AG10803 (cell line): ENCODE measurements at regions not wholly inside any gene's neighbourhood (a gene's known extent, or its start where the extent isn't known, plus 50 kb on each side); places are given as distances from the start of the nearest gene placed in this dataset.
A peak's percentile ranks its signal among the peaks of the same experiment; 100 is the strongest.

Experiments used
- DNase-seq: peaks from one replicate; pipeline ENCODE4 v3.0.0; 2010; ENCODE audit warnings: low read depth
- H3K4me3 ChIP-seq: 2 replicates; pipeline ENCODE4 v1.5.1; 2011; ENCODE audit warnings: mild to moderate bottlenecking, low read length, control low read depth
- TF ChIP-seq, protein P1 (sequence below): conservative IDR thresholded peaks from 2 replicates; pipeline ENCODE4 v1.5.1; 2011; ENCODE audit warnings: mild to moderate bottlenecking, low read length, control low read depth, inconsistent platforms

DNA sequence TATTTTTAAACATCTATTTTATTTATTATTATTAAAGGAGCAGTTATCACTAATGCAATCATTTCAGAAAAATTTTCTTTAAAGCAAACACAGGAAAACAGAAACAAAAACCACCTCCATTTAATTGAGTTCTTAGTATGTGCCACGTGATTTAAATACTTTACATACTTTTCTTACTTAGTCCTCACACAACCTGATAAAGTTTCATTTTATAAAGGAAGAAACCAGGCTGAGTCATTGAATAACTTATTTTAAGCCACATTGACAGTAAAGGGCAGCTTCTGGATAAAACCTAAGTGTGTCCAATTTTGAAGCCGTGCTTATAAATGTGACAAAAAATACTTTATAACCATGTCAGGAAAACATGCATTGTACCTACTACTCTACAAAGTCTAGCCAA lies 57.1 kb upstream of the PCED1B start:
- no peak overlapping the region for H3K4me3 ChIP-seq
- peak; percentile 76 for DNase-seq
- TF ChIP-seq, protein P1, sequence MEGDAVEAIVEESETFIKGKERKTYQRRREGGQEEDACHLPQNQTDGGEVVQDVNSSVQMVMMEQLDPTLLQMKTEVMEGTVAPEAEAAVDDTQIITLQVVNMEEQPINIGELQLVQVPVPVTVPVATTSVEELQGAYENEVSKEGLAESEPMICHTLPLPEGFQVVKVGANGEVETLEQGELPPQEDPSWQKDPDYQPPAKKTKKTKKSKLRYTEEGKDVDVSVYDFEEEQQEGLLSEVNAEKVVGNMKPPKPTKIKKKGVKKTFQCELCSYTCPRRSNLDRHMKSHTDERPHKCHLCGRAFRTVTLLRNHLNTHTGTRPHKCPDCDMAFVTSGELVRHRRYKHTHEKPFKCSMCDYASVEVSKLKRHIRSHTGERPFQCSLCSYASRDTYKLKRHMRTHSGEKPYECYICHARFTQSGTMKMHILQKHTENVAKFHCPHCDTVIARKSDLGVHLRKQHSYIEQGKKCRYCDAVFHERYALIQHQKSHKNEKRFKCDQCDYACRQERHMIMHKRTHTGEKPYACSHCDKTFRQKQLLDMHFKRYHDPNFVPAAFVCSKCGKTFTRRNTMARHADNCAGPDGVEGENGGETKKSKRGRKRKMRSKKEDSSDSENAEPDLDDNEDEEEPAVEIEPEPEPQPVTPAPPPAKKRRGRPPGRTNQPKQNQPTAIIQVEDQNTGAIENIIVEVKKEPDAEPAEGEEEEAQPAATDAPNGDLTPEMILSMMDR = no peak

DNA sequence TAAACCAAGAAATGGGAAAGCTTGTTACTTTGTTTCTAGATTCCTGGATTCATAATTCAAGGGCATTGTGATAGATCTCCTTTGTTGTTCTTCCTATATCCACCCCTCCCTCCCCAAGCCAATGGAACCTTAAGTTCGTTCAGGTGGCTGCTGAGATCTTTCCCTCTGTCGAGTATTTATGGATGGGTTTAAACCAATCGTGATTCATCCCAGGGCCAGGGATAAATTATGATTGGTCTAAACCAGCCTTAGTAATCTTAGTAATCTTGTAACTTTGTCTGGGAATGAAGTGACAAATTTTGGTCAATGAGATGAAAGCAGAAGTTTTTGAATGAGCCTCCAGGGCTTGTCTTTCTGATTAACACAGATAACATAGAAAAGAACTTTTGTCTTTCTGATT lies 56.1 kb upstream of the PCED1B start:
- DNase-seq = no peak
- no peak overlapping the region for H3K4me3 ChIP-seq
- TF ChIP-seq, protein P1 = no peak

DNA sequence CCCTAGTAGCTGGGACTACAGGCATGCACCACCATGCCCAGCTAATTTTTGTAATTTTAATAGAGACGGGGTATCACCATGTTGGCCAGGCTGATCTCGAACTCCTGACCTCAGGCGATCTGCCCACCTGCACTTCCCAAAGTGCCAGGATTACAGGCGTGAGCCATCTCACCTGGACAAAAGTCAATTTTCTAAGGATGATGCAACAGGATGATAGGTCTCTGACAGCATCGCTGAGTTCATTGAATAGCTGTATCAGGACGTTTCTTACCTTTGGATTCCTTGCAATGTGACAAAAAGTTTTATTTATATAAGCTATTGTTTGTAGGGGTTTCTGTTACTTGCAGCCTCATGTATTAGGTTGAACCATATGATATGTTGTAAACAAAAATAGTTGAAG lies 55.5 kb upstream of the PCED1B start:
- H3K4me3 ChIP-seq = no peak overlapping the region
- TF ChIP-seq, protein P1 = no peak
- no peak for DNase-seq

DNA sequence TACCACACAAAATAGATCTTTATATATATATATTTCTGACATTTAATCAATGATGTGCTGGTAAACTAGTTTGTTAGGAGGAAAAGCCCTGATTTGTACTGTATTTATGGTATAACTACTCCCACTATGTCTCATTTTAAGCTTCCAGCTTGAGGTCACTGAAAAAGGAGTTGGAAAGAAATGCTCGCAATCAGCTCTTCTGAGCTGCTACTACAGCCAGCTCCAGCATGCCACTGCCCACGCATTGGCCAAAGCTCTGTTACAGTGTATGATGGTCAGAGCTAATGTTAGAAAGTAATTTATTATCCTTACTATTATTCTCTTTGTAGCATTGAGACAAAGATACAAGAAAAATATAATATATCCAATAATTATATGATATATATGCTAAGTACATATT lies 55.0 kb upstream of the PCED1B start:
- TF ChIP-seq, protein P1 = no peak
- no peak overlapping the region for H3K4me3 ChIP-seq
- DNase-seq = no peak

DNA sequence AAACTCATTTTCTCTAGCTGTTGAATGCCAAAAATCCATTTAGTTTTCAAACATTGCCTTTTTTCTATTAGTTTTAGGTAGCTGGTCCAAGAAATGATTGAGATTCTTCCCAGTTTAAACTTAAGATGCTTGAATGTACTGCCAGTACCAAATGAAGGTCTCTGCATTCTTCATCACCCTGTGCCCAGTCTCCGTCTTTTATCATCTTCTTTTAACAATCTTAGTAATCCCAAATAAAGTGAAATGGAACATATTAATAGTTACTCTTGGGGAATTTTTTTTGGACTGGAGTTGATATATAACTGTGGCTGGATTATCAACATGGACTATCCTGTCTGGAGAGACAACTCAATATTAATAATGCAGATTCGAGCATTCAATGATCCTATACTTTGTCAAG lies 54.1 kb upstream of the PCED1B start:
- no peak overlapping the region for H3K4me3 ChIP-seq
- no peak for DNase-seq
- TF ChIP-seq, protein P1 = no peak

DNA sequence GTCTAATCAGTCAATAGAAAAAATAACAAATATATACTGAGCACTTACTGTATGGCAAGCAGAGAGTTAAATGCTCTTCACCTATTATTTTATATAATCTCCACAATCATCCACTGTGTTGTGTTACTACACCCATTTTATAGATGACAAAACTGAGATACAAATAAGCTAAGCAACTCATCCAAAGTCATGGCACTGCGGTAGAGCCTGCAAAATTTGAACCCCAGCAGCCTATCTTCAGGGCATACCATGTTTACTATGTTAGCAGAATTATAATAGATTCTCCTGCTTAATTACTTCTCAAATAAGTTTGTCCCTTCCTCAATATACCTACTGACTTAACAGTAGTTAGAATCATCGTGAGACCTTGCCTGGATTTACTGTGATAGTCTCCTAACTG lies 53.6 kb upstream of the PCED1B start:
- H3K4me3 ChIP-seq = no peak overlapping the region
- TF ChIP-seq, protein P1 = no peak
- no peak for DNase-seq

DNA sequence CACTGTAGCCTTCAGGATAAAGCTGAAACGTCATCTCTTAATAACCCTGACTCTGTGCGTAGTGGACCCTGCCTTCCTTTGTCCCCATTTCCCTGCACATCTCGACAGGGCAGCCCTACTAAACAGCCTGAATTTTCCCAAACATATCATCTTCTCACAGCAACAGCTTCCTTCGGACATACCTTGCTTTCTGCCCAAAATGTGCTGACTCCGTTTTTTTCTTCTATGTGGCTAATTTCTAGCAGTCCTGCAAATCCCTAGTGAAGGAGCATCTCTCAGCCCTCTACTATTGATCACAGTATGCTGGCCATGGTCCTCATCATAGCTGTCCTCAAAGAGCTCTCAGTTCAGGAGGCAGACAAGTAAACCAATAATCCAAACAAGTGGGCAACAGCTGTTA lies 53.1 kb upstream of the PCED1B start:
- TF ChIP-seq, protein P1 = no peak
- no peak overlapping the region for H3K4me3 ChIP-seq

More for the DNA sequence above, 53.1 kb upstream of the PCED1B start:
- no peak for DNase-seq
